SK-N-SH treated with all-trans-retinoic acid at 6 μM for 48 hours (cell line): ENCODE measurements at regions not wholly inside any gene's neighbourhood (a gene's known extent, or its start where the extent isn't known, plus 50 kb on each side); places are given as distances from the start of the nearest gene placed in this dataset.

Source experiments
- ATAC-seq: fragments of 200-7000 bp; cut with Tn5 transposase; 3 replicates; pipeline ENCODE4 v1.9.1; 2020; ENCODE audit warnings: mild to moderate bottlenecking, moderate library complexity
- ARNTL ChIP-seq: fragments of 450-650 bp; formaldehyde crosslinking; IDR thresholded peaks from 2 replicates; pipeline ENCODE4 v1.5.0; 2020; ENCODE audit warnings: low read depth, mild to moderate bottlenecking, moderate library complexity, borderline replicate concordance
- BACH2 ChIP-seq: fragments of 250-450 bp; sonication (Bioruptor Pico); IDR thresholded peaks from 2 replicates; pipeline ENCODE4 v1.9.0; 2021; ENCODE audit warnings: mild to moderate bottlenecking, borderline replicate concordance
- CREB5 ChIP-seq: fragments of 250-450 bp; sonication (Bioruptor Pico); IDR thresholded peaks from 2 replicates; pipeline ENCODE4 v1.5.1; 2020; ENCODE audit warnings: low read depth, mild to moderate bottlenecking, moderate library complexity
- CSDC2 ChIP-seq: fragments of 250-450 bp; sonication (Bioruptor Pico); IDR thresholded peaks from 2 replicates; pipeline ENCODE4 v1.5.0; 2020; ENCODE audit warnings: mild to moderate bottlenecking, moderate library complexity
- OSR1 ChIP-seq: fragments of 250-450 bp; sonication (Bioruptor Pico); IDR thresholded peaks from 2 replicates; pipeline ENCODE4 v1.8.0; 2022; ENCODE audit warnings: moderate library complexity, mild to moderate bottlenecking, inconsistent platforms
- PATZ1 ChIP-seq: fragments of 250-450 bp; sonication (Bioruptor Pico); IDR thresholded peaks from 2 replicates; pipeline ENCODE4 v1.8.0; 2020; ENCODE audit warnings: mild to moderate bottlenecking, moderate library complexity, borderline replicate concordance
- POU6F1 ChIP-seq: fragments of 250-450 bp; sonication (Bioruptor Pico); IDR thresholded peaks from 2 replicates; pipeline ENCODE4 v1.8.0; 2021; ENCODE audit warnings: low read depth, mild to moderate bottlenecking, moderate library complexity, borderline replicate concordance
- RARB ChIP-seq: fragments of 250-450 bp; sonication (Bioruptor Pico); IDR thresholded peaks from 2 replicates; pipeline ENCODE4 v1.8.0; 2021; ENCODE audit warnings: mild to moderate bottlenecking, moderate library complexity
- ZC3H10 ChIP-seq: fragments of 250-450 bp; sonication (Bioruptor Pico); IDR thresholded peaks from 2 replicates; pipeline ENCODE4 v1.5.1; 2021; ENCODE audit warnings: mild to moderate bottlenecking, moderate library complexity
- ZNF565 ChIP-seq: fragments of 450-650 bp; formaldehyde crosslinking; conservative IDR thresholded peaks from 2 replicates; pipeline ENCODE4 v1.5.0; 2020; ENCODE audit warnings: low read depth, mild to moderate bottlenecking, moderate library complexity
- ZNF70 ChIP-seq: fragments of 450-650 bp; formaldehyde crosslinking; IDR thresholded peaks from 2 replicates; pipeline ENCODE4 v1.5.0; 2020; ENCODE audit warnings: mild to moderate bottlenecking, moderate library complexity
- TF ChIP-seq, protein P1 (sequence below): fragments of 250-450 bp; sonication (Bioruptor Pico); IDR thresholded peaks from 2 replicates; pipeline ENCODE4 v1.5.1; 2021; ENCODE audit warnings: mild to moderate bottlenecking, moderate library complexity
- TF ChIP-seq, protein P2 (sequence below): fragments of 250-450 bp; sonication (Bioruptor Pico); IDR thresholded peaks from 2 replicates; pipeline ENCODE4 v1.5.0; 2020; ENCODE audit warnings: mild to moderate bottlenecking, moderate library complexity

DNA sequence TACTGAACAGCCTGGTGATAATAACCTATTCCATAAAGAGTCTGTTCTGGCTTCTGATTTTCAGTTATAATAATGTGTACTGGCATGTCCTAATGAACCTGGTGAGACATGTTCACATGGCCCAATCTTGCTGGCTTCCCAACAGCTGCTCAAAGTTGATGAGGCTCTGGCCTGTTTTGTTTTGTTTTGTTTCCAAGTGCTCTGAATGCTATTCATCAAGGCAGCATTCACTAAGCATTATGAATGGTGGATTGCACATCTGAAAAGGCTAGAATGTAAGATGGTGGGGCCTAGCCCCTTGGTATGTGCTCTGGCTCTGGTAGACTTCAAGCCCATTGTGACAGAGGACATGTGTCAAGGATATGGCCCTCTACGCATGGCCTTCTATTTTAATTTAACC, 388.5 kb downstream of the PSAT1 start:
- ATAC-seq = no peak
- no peak for TF ChIP-seq ZC3H10 (CRISPR knock-in tag)
- TF ChIP-seq RARB = no peak
- TF ChIP-seq BACH2 (CRISPR knock-in tag) = no peak
- no peak for TF ChIP-seq ZNF70
- TF ChIP-seq, protein P1, sequence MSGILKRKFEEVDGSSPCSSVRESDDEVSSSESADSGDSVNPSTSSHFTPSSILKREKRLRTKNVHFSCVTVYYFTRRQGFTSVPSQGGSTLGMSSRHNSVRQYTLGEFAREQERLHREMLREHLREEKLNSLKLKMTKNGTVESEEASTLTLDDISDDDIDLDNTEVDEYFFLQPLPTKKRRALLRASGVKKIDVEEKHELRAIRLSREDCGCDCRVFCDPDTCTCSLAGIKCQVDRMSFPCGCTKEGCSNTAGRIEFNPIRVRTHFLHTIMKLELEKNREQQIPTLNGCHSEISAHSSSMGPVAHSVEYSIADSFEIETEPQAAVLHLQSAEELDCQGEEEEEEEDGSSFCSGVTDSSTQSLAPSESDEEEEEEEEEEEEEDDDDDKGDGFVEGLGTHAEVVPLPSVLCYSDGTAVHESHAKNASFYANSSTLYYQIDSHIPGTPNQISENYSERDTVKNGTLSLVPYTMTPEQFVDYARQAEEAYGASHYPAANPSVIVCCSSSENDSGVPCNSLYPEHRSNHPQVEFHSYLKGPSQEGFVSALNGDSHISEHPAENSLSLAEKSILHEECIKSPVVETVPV = no peak
- TF ChIP-seq CSDC2 (CRISPR knock-in tag) = no peak
- no peak for TF ChIP-seq OSR1 (CRISPR knock-in tag)
- TF ChIP-seq PATZ1 (CRISPR knock-in tag) = no peak
- TF ChIP-seq, protein P2, sequence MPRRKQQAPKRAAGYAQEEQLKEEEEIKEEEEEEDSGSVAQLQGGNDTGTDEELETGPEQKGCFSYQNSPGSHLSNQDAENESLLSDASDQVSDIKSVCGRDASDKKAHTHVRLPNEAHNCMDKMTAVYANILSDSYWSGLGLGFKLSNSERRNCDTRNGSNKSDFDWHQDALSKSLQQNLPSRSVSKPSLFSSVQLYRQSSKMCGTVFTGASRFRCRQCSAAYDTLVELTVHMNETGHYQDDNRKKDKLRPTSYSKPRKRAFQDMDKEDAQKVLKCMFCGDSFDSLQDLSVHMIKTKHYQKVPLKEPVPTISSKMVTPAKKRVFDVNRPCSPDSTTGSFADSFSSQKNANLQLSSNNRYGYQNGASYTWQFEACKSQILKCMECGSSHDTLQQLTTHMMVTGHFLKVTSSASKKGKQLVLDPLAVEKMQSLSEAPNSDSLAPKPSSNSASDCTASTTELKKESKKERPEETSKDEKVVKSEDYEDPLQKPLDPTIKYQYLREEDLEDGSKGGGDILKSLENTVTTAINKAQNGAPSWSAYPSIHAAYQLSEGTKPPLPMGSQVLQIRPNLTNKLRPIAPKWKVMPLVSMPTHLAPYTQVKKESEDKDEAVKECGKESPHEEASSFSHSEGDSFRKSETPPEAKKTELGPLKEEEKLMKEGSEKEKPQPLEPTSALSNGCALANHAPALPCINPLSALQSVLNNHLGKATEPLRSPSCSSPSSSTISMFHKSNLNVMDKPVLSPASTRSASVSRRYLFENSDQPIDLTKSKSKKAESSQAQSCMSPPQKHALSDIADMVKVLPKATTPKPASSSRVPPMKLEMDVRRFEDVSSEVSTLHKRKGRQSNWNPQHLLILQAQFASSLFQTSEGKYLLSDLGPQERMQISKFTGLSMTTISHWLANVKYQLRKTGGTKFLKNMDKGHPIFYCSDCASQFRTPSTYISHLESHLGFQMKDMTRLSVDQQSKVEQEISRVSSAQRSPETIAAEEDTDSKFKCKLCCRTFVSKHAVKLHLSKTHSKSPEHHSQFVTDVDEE (CRISPR knock-in tag) = no peak

DNA sequence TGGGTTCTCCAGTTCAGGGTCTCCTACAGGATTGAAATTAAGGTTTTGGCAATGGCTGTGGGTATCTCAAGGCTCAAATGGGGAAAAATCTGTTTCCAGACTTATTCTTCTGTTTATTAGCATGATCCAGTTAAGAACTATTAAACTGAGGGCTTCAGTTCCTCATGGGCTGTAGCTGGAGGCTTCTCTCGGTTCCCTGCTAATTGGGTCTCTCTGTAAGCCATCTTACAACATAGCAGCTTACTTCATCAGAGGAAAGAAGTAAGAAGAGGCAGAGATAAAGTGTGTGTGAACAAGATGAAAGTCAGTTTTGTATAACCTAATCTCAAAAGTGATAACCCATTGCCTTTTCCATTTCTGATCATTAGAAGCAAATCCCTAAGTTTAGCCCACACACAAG, 391.9 kb downstream of the PSAT1 start:
- TF ChIP-seq OSR1 (CRISPR knock-in tag) = no peak
- TF ChIP-seq ARNTL (CRISPR knock-in tag) = no peak
- no peak for TF ChIP-seq ZNF565 (CRISPR knock-in tag)
- TF ChIP-seq, protein P2 (CRISPR knock-in tag) = no peak
- TF ChIP-seq CREB5 (CRISPR knock-in tag) = no peak
- TF ChIP-seq PATZ1 (CRISPR knock-in tag) = no peak
- TF ChIP-seq ZNF70 = no peak
- TF ChIP-seq POU6F1 (CRISPR knock-in tag) = no peak
- no peak for ATAC-seq

- TF ChIP-seq POU6F1 (CRISPR knock-in tag) = no peak
- no peak for TF ChIP-seq ZNF565 (CRISPR knock-in tag)
- TF ChIP-seq BACH2 (CRISPR knock-in tag) = no peak
- no peak for ATAC-seq
Observed at GRCh38 chr9:78691542-78691941, 394.6 kb downstream of the PSAT1 start.
